ENCODE measurements at regions not wholly inside any gene's neighbourhood (a gene's known extent, or its start where the extent isn't known, plus 50 kb on each side); places are given as distances from the start of the nearest gene placed in this dataset.
A peak's percentile ranks its signal among the peaks of the same experiment; 100 is the strongest.

- TF ChIP-seq INSM2 (tag by site-specific recombination; IDR thresholded peaks at IDR 0.05), result no peak
- TF ChIP-seq TRIM28 (IDR thresholded peaks at IDR 0.05; ENCODE audit: borderline replicate concordance, low read length), result peak; percentile 88; the same call in 1 of the 2 replicates
- TF ChIP-seq ZNF792 (tag by site-specific recombination; IDR thresholded peaks at IDR 0.05), result no peak
- no peak for TF ChIP-seq ZNF645 (tag by site-specific recombination; IDR thresholded peaks at IDR 0.05)
- peak; percentile 66; the same call in 1 of the 2 replicates for TF ChIP-seq ZNF10 (tag by site-specific recombination; IDR thresholded peaks at IDR 0.05)
- no peak for TF ChIP-seq ZNF580 (tag by site-specific recombination; IDR thresholded peaks at IDR 0.05)
- peak; percentile 39; the same call in 1 of the 2 replicates for TF ChIP-seq ZXDB (tag by site-specific recombination; IDR thresholded peaks at IDR 0.05)
- peak; percentile 47; the same call in 1 of the 2 replicates for TF ChIP-seq FEZF1 (tag by site-specific recombination; IDR thresholded peaks at IDR 0.05)
- TF ChIP-seq ZNF354C (tag by site-specific recombination; IDR thresholded peaks at IDR 0.05; ENCODE audit: borderline replicate concordance, low read depth), result no peak
- peak; percentile 59; the same call in 1 of the 2 replicates for TF ChIP-seq MZF1 (tag by site-specific recombination; IDR thresholded peaks at IDR 0.05; ENCODE audit: borderline replicate concordance)
These were observed 95.9 kb upstream of the RPS6KA3 start (continued) for GRCh38 chrX:20362268-20363267.

- CTCF ChIA-PET, result interaction anchor here (0.6 kb wide), 1 partner anchor 135 kb away, joined by 4 read pairs; no protein-coding TSS in a partner anchor
- Histone ChIP-seq H3K4me3 (ENCODE audit: low read depth, low read length) (no peak overlapping the region), H3K4me1 (ENCODE audit: control insufficient read depth, insufficient read depth, low read length) (peaks cover 20% of the 10 kb centered on the region), H3K36me3 (ENCODE audit: control insufficient read depth in 2 of 2, insufficient read depth in 1 of 2, low read length in 2 of 2) (no peaks in the 10 kb centered on the region), H3K9me3 (ENCODE audit: control insufficient read depth, insufficient read depth, low read depth, low read length) (no peaks in the 10 kb centered on the region), H3K27ac (ENCODE audit: extremely low read depth, low read depth, low read length) (peak overlapping the region; percentile 76; the same call in 1 of the 2 replicates)
- peak; percentile 70 for TF ChIP-seq PRDM1 (tag by site-specific recombination; IDR thresholded peaks at IDR 0.05)
- 0 out of 2 replicates have a peak, but pooled peaks have one; percentile 41 for TF ChIP-seq ZNF366 (tag by site-specific recombination; conservative IDR thresholded peaks at IDR 0.05)
- no peak for TF ChIP-seq ZNF48 (tag by site-specific recombination; IDR thresholded peaks at IDR 0.05)
- TF ChIP-seq PRDM10 (tag by site-specific recombination; IDR thresholded peaks at IDR 0.05), result peak; percentile 9; the same call in 1 of the 2 replicates
- TF ChIP-seq TCF7L2 (IDR thresholded peaks at IDR 0.05; ENCODE audit: borderline replicate concordance, low read depth, low read length), result peak; percentile 36; the same call in 1 of the 2 replicates
- TF ChIP-seq HIC1 (tag by site-specific recombination; IDR thresholded peaks at IDR 0.05), result no peak
- POLR2A ChIA-PET, result interaction anchor here (0.5 to 0.6 kb wide), 4 partner anchors 8 to 152 kb away, joined by 3 to 4 read pairs (median 4); no protein-coding TSS in a partner anchor
These were observed 95.2 kb upstream of the RPS6KA3 start for GRCh38 chrX:20361890-20362262.
